HEK293 (cell line): ENCODE measurements at regions not wholly inside any gene's neighbourhood (a gene's known extent, or its start where the extent isn't known, plus 50 kb on each side); places are given as distances from the start of the nearest gene placed in this dataset.

Source experiments
- HOXD13 ChIP-seq: sonication (generic); formaldehyde crosslinking; IDR thresholded peaks from 2 replicates; pipeline ENCODE4 v1.8.0; 2022; ENCODE audit warnings: missing genetic modification reagents, borderline replicate concordance
- ZNF776 ChIP-seq: fragments of 450-650 bp; formaldehyde crosslinking; IDR thresholded peaks from 2 replicates; pipeline ENCODE4 v1.5.0; 2017; ENCODE audit warnings: missing biosample characterization, missing genetic modification characterization, borderline replicate concordance
- ZNF777 ChIP-seq: fragments of 450-650 bp; formaldehyde crosslinking; IDR thresholded peaks from 2 replicates; pipeline ENCODE4 v1.5.1; 2017; ENCODE audit warnings: missing biosample characterization, missing genetic modification characterization, borderline replicate concordance
- TF ChIP-seq, protein P1 (sequence below): fragments of 450-650 bp; formaldehyde crosslinking; IDR thresholded peaks from 2 replicates; pipeline ENCODE4 v1.5.1; 2016; ENCODE audit warnings: missing biosample characterization, missing genetic modification characterization

DNA sequence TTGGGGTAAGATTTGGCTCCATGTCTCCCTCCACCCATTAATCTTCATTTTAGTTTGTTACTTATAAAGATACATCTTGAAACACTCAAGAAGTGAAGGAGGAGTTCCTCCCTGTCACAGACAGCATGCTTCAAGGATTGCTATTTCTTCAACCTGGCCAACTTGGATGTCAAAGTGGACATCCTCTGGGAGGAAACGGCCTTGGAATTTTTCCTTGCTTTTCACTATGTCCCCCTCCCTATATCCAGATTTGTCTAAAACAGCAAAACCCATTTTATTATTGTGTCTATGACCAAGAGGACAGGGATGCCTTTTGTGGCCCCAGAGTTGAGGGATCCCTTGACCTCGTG lies 242.9 kb downstream of the LPIN1 start:
- TF ChIP-seq, protein P1, sequence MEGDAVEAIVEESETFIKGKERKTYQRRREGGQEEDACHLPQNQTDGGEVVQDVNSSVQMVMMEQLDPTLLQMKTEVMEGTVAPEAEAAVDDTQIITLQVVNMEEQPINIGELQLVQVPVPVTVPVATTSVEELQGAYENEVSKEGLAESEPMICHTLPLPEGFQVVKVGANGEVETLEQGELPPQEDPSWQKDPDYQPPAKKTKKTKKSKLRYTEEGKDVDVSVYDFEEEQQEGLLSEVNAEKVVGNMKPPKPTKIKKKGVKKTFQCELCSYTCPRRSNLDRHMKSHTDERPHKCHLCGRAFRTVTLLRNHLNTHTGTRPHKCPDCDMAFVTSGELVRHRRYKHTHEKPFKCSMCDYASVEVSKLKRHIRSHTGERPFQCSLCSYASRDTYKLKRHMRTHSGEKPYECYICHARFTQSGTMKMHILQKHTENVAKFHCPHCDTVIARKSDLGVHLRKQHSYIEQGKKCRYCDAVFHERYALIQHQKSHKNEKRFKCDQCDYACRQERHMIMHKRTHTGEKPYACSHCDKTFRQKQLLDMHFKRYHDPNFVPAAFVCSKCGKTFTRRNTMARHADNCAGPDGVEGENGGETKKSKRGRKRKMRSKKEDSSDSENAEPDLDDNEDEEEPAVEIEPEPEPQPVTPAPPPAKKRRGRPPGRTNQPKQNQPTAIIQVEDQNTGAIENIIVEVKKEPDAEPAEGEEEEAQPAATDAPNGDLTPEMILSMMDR, result no peak
- no peak for TF ChIP-seq HOXD13 (CRISPR knock-in tag)
- TF ChIP-seq ZNF777 (tag by site-specific recombination), result no peak
- TF ChIP-seq ZNF776 (tag by site-specific recombination), result no peak
